ENCODE measurements at regions not wholly inside any gene's neighbourhood (a gene's known extent, or its start where the extent isn't known, plus 50 kb on each side); places are given as distances from the start of the nearest gene placed in this dataset.

- no peaks in the 10 kb centered on the region for H3K9me3 ChIP-seq (replicated peaks; ENCODE audit: control insufficient read depth, insufficient read depth, low read depth, low read length)
- H3K9me1 ChIP-seq (ENCODE audit: control insufficient read depth, insufficient read depth, low read length) = no peaks in the 10 kb centered on the region
- no peak overlapping the region for H3K27ac ChIP-seq (ENCODE audit: extremely low read depth, low read depth, low read length)
- no peak for DNase-seq (ENCODE audit: extremely low read depth in 1 of 4, low spot score in 3 of 4)
- H3K9ac ChIP-seq (ENCODE audit: insufficient read depth in 1 of 2, low read depth in 2 of 2, low read length in 2 of 2) = no peak overlapping the region
- intact Hi-C loops (cut with micrococcal nuclease) (no loop called here), in situ Hi-C loops (cut with MboI) (no loop called here)
- no TSS peak for BruUV-seq (replicated peaks)
- TF ChIP-seq HDAC2 (IDR thresholded peaks at IDR 0.05) (no peak), ZBTB1 (CRISPR knock-in tag; IDR thresholded peaks at IDR 0.05; ENCODE audit: borderline replicate concordance, low read depth) (no peak), NCOR1 (IDR thresholded peaks at IDR 0.05) (no peak), HOXB6 (CRISPR knock-in tag; IDR thresholded peaks at IDR 0.05; ENCODE audit: borderline replicate concordance) (no peak), PHF20 (IDR thresholded peaks at IDR 0.05; ENCODE audit: partially characterized antibody) (no peak), NCOA1 (IDR thresholded peaks at IDR 0.05; ENCODE audit: low read depth) (no peak), POLR2H (tag; IDR thresholded peaks at IDR 0.05; ENCODE audit: low read depth) (no peak), ZNF347 (CRISPR knock-in tag; IDR thresholded peaks at IDR 0.05; ENCODE audit: low read depth) (no peak), KHSRP (IDR thresholded peaks at IDR 0.05) (no peak), FOXA1 (IDR thresholded peaks at IDR 0.05; ENCODE audit: borderline replicate concordance) (no peak), BRCA1 (IDR thresholded peaks at IDR 0.05) (no peak), BRCA1 (CRISPR knock-in tag; IDR thresholded peaks at IDR 0.05) (no peak), CBX5 (IDR thresholded peaks at IDR 0.05; ENCODE audit: borderline replicate concordance, low read depth) (no peak), TBL1XR1 (IDR thresholded peaks at IDR 0.05; ENCODE audit: low read length in 2 of 2) (no peak)
- TF ChIP-seq, protein P1, sequence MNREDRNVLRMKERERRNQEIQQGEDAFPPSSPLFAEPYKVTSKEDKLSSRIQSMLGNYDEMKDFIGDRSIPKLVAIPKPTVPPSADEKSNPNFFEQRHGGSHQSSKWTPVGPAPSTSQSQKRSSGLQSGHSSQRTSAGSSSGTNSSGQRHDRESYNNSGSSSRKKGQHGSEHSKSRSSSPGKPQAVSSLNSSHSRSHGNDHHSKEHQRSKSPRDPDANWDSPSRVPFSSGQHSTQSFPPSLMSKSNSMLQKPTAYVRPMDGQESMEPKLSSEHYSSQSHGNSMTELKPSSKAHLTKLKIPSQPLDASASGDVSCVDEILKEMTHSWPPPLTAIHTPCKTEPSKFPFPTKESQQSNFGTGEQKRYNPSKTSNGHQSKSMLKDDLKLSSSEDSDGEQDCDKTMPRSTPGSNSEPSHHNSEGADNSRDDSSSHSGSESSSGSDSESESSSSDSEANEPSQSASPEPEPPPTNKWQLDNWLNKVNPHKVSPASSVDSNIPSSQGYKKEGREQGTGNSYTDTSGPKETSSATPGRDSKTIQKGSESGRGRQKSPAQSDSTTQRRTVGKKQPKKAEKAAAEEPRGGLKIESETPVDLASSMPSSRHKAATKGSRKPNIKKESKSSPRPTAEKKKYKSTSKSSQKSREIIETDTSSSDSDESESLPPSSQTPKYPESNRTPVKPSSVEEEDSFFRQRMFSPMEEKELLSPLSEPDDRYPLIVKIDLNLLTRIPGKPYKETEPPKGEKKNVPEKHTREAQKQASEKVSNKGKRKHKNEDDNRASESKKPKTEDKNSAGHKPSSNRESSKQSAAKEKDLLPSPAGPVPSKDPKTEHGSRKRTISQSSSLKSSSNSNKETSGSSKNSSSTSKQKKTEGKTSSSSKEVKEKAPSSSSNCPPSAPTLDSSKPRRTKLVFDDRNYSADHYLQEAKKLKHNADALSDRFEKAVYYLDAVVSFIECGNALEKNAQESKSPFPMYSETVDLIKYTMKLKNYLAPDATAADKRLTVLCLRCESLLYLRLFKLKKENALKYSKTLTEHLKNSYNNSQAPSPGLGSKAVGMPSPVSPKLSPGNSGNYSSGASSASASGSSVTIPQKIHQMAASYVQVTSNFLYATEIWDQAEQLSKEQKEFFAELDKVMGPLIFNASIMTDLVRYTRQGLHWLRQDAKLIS (CRISPR knock-in tag; IDR thresholded peaks at IDR 0.05) = no peak
- TF ChIP-seq, protein P2, sequence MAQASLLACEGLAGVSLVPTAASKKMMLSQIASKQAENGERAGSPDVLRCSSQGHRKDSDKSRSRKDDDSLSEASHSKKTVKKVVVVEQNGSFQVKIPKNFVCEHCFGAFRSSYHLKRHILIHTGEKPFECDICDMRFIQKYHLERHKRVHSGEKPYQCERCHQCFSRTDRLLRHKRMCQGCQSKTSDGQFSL (CRISPR knock-in tag; IDR thresholded peaks at IDR 0.05) = no peak
- TF ChIP-seq, protein P2 (tag; IDR thresholded peaks at IDR 0.05) = no peak
- no peak overlapping the region for H2AFZ ChIP-seq (ENCODE audit: low read depth, low read length)
- ChIA-PET CTCF (ENCODE audit: low intra/inter-chr PET ratio) (no interaction called here), POLR2A (no interaction called here)
- H3K4me2 ChIP-seq (ENCODE audit: insufficient read depth, low read length) = no peak overlapping the region
- H3K4me1 ChIP-seq (replicated peaks in 1 of 2; ENCODE audit: control insufficient read depth in 2 of 2, insufficient read depth in 2 of 2, low read length in 2 of 2) = no peaks in the 10 kb centered on the region
- no peaks in the 10 kb centered on the region for H3K27me3 ChIP-seq (ENCODE audit: control insufficient read depth in 2 of 2, insufficient read depth in 2 of 2, low read length in 2 of 2)
- no peaks in the 10 kb centered on the region for H4K20me1 ChIP-seq (replicated peaks; ENCODE audit: control insufficient read depth, insufficient read depth, low read length)
- no peak overlapping the region for H3K4me3 ChIP-seq
- FAIRE-seq = no peak
- no peak for ATAC-seq
- WGBS (ENCODE audit: insufficient coverage, low coverage, missing lambda C conversion rate) = 6% methylated on average over 1 of the region's 1 CpG
- no peaks in the 10 kb centered on the region for H3K36me3 ChIP-seq (ENCODE audit: control insufficient read depth, insufficient read depth, low read length)
- H3K79me2 ChIP-seq (ENCODE audit: control insufficient read depth, insufficient read depth, low read length) = no peaks in the 10 kb centered on the region
Observed at GRCh38 chr1:164504749-164505148, 54.2 kb upstream of the PBX1 start.

Data from K562 (cell line).